Vagina (tissue), 2 donors: ENCODE measurements at regions not wholly inside any gene's neighbourhood (a gene's known extent, or its start where the extent isn't known, plus 50 kb on each side); places are given as distances from the start of the nearest gene placed in this dataset.
"Not testable (repeated sequence)": the region's sequence is repeated elsewhere in the genome, so short reads cannot be mapped to it uniquely, and the experiment has no call there.

Experiments
- POLR2AphosphoS5 ChIP-seq, 2 donors: sonication (generic); formaldehyde crosslinking; IDR thresholded peaks; one replicate each; pipeline ENCODE4 v1.9.0; 2017; ENCODE audit warnings: antibody characterized with exemption in 2 of 2, mild to moderate bottlenecking in 2 of 2, low read depth in 1 of 2; ENCODE audit not compliant: insufficient read depth in 1 of 2
- TF ChIP-seq, protein P1 (sequence below), 3 experiments: fragments of 450-650 bp in 2 of 3; fragments of 200-600 bp in 1 of 3; sonication (generic) in 1 of 3; IDR thresholded peaks; one replicate each; pipeline ENCODE4 v1.5.1; 2017 to 2019; ENCODE audit warnings: antibody characterized with exemption in 3 of 3, mild to moderate bottlenecking in 2 of 3, moderate library complexity in 2 of 3

DNA sequence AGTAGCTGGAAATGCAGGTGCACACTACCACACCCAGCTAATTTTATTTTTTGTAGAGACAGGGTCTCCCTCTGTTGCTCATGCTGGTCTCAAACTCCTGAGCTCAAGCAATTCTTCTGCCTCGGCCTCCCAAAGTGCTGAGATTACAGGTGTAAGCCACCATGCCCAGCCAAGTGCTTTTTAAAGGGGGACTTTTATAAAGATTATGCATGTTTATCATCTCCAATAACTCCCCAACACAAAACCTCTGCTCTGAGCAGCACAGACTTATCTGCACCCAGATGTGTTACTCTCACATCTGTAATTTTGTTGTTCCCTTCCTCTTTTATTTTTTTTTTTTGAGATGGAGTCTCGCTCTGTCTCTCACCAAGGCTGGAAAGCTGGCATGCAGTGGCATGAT, 108.6 kb downstream of the TRIM69 start:
- TF ChIP-seq, protein P1, sequence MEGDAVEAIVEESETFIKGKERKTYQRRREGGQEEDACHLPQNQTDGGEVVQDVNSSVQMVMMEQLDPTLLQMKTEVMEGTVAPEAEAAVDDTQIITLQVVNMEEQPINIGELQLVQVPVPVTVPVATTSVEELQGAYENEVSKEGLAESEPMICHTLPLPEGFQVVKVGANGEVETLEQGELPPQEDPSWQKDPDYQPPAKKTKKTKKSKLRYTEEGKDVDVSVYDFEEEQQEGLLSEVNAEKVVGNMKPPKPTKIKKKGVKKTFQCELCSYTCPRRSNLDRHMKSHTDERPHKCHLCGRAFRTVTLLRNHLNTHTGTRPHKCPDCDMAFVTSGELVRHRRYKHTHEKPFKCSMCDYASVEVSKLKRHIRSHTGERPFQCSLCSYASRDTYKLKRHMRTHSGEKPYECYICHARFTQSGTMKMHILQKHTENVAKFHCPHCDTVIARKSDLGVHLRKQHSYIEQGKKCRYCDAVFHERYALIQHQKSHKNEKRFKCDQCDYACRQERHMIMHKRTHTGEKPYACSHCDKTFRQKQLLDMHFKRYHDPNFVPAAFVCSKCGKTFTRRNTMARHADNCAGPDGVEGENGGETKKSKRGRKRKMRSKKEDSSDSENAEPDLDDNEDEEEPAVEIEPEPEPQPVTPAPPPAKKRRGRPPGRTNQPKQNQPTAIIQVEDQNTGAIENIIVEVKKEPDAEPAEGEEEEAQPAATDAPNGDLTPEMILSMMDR (IDR thresholded peaks at IDR 0.05): not testable (repeated sequence)
- not testable (repeated sequence) for TF ChIP-seq POLR2AphosphoS5 (IDR thresholded peaks at IDR 0.05; ENCODE audit: insufficient read depth in 1 of 2, low read depth in 1 of 2)
